Lung (tissue), 11 donors: ENCODE measurements at regions not wholly inside any gene's neighbourhood (a gene's known extent, or its start where the extent isn't known, plus 50 kb on each side); places are given as distances from the start of the nearest gene placed in this dataset.

Experiments
- ATAC-seq: fragments of 200-7000 bp; cut with Tn5 transposase; one replicate; pipeline ENCODE4 v1.9.1; 2020; ENCODE audit warnings: moderate number of reproducible peaks; ENCODE audit not compliant: insufficient read depth, low FRiP score
- DNase-seq, 3 donors: peaks; one replicate each; pipeline ENCODE4 v3.0.0-alpha.2; 2013 to 2017
- H3K27ac ChIP-seq, 2 donors: one replicate each; pipeline ENCODE4 v1.5.1; 2013; ENCODE audit warnings: mild to moderate bottlenecking in 2 of 2, moderate library complexity in 2 of 2, control low read depth in 1 of 2, inconsistent platforms in 1 of 2, low read depth in 1 of 2, low read length in 1 of 2
- H3K27me3 ChIP-seq, 3 donors: one replicate each; pipeline ENCODE4 v1.5.1; 2013; ENCODE audit warnings: low read length in 2 of 3; ENCODE audit not compliant: control insufficient read depth in 3 of 3, insufficient read depth in 3 of 3
- H3K36me3 ChIP-seq, 4 donors: one replicate each; pipeline ENCODE4 v1.5.1; 2013; ENCODE audit warnings: low read length in 4 of 4, mild to moderate bottlenecking in 1 of 4, moderate library complexity in 1 of 4; ENCODE audit not compliant: control insufficient read depth in 4 of 4, insufficient read depth in 4 of 4
- H3K4me1 ChIP-seq, 5 donors: one replicate each; pipeline ENCODE4 v1.5.1; 2013; ENCODE audit warnings: low read length in 5 of 5, mild to moderate bottlenecking in 2 of 5, moderate library complexity in 1 of 5; ENCODE audit not compliant: control insufficient read depth in 5 of 5, insufficient read depth in 5 of 5
- H3K4me3 ChIP-seq: one replicate; pipeline ENCODE4 v1.5.1; 2013; ENCODE audit warnings: mild to moderate bottlenecking, control low read depth, moderate library complexity
- H3K9ac ChIP-seq, 2 donors: one replicate each; pipeline ENCODE4 v1.5.1; 2013; ENCODE audit warnings: low read length in 2 of 2, control low read depth in 1 of 2; ENCODE audit not compliant: insufficient read depth in 1 of 2
- H3K9me3 ChIP-seq, 4 donors: one replicate each; pipeline ENCODE4 v1.5.1; 2013; ENCODE audit warnings: low read length in 3 of 4, mild to moderate bottlenecking in 1 of 4, moderate library complexity in 1 of 4; ENCODE audit not compliant: control insufficient read depth in 4 of 4, insufficient read depth in 3 of 4
- CTCF ChIP-seq: IDR thresholded peaks from 2 replicates; pipeline ENCODE4 v1.5.1; 2012; ENCODE audit warnings: mild to moderate bottlenecking; ENCODE audit errors: control extremely low read depth, extremely low read depth
- WGBS, 2 donors: extraction: QIAGEN DNeasy Blood & Tissue Kit; methylation state at CpG; one replicate each; pipeline ENCODE4 v1.1.7; 2013; 5-methylcytosine and 5-hydroxymethylcytosine counted together
- donor health status: control.
- donor health status: control.
- donor health status: Bipolar disorder and iron deficiency.
- donor health status: healthy.
- donor health status: DM: yes; HTN: yes; CAD: no.

GRCh38 chr3:1552831-1553230, 460.0 kb downstream of the CNTN6 start:
- Histone ChIP-seq H3K27me3 (no peaks in the 10 kb centered on the region), H3K4me3 (no peak overlapping the region), H3K9me3 (peaks cover 0 to 2% (median 0%) of the 10 kb centered on the region in 4 donors), H3K27ac (no peak overlapping the region), H3K9ac (no peak overlapping the region), H3K4me1 (no peaks in the 10 kb centered on the region), H3K36me3 (no peaks in the 10 kb centered on the region)
- DNase-seq, result no peak
- no peak for ATAC-seq
- no peak for TF ChIP-seq CTCF
- 71 to 84% methylated on average over 1 of the region's 1 CpG for WGBS, 2 donors

DNA sequence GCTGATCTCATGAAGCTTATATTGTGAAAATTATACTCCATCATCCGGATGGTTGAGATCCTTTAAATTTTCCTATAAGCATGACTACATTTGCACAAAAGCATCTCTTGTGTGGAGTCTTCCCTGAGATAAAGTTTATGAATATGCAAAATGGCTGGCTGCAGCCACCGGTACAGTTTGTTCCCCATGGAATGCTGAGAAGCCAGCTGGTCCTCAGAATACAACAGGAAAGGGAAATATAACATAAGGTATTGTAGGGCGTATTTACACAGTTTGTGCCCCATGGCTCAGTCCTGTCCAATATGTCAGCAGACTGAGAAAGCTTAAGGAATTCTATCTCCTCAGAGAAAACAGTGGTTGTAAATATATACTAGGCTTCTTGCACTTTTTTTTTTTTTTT, 468.6 kb downstream of the CNTN6 start:
- Histone ChIP-seq H3K27ac (no peak overlapping the region), H3K4me1 (no peaks in the 10 kb centered on the region), H3K9ac (no peak overlapping the region), H3K27me3 (no peaks in the 10 kb centered on the region), H3K36me3 (no peaks in the 10 kb centered on the region), H3K4me3 (no peak overlapping the region), H3K9me3 (no peaks in the 10 kb centered on the region)
- TF ChIP-seq CTCF, result no peak
- ATAC-seq (no peak), DNase-seq (no peak)
- 79 to 85% methylated on average over 3 of the region's 3 CpGs for WGBS, 2 donors

- Histone ChIP-seq H3K9me3 (no peaks in the 10 kb centered on the region), H3K4me3 (no peak overlapping the region), H3K4me1 (no peaks in the 10 kb centered on the region), H3K27me3 (no peaks in the 10 kb centered on the region), H3K36me3 (no peaks in the 10 kb centered on the region), H3K9ac (no peak overlapping the region), H3K27ac (no peak overlapping the region)
- DNase-seq (no peak), ATAC-seq (no peak)
- no peak for TF ChIP-seq CTCF
Measured at GRCh38 chr3:1571736-1572135, 478.9 kb downstream of the CNTN6 start.

GRCh38 chr3:1576047-1576446, 483.2 kb downstream of the CNTN6 start:
- Histone ChIP-seq H3K4me1 (no peaks in the 10 kb centered on the region), H3K36me3 (no peaks in the 10 kb centered on the region), H3K9me3 (no peaks in the 10 kb centered on the region), H3K4me3 (no peak overlapping the region), H3K27me3 (no peaks in the 10 kb centered on the region), H3K9ac (no peak overlapping the region), H3K27ac (no peak overlapping the region)
- no peak for TF ChIP-seq CTCF
- ATAC-seq (no peak), DNase-seq (no peak)
- WGBS, 2 donors, result 83 to 87% methylated on average over 3 of the region's 3 CpGs
